IPS-NIHi7 (cell line): ENCODE measurements at regions not wholly inside any gene's neighbourhood (a gene's known extent, or its start where the extent isn't known, plus 50 kb on each side); places are given as distances from the start of the nearest gene placed in this dataset.

Source experiments
- DNase-seq: peaks from one replicate; pipeline ENCODE4 v3.0.0; 2012; ENCODE audit warnings: mixed read lengths; ENCODE audit errors: extremely low spot score

GRCh38 chr10:83164156-83164555 is 975.2 kb upstream of the GHITM start:
- no peak for DNase-seq

GRCh38 chr10:83165265-83165664 is 974.0 kb upstream of the GHITM start:
- no peak for DNase-seq

GRCh38 chr10:83166344-83166743 is 973.0 kb upstream of the GHITM start:
- peak; percentile 67 for DNase-seq

GRCh38 chr10:83167081-83167480 is 972.2 kb upstream of the GHITM start:
- DNase-seq, result no peak

- DNase-seq, result no peak
These were observed 962.4 kb upstream of the GHITM start for GRCh38 chr10:83176901-83177300.

GRCh38 chr10:83178526-83178925 is 960.8 kb upstream of the GHITM start:
- DNase-seq, result no peak

- DNase-seq, result no peak
These were observed 959.9 kb upstream of the GHITM start for GRCh38 chr10:83179371-83179770.

- DNase-seq, result no peak
These were observed 957.2 kb upstream of the GHITM start for GRCh38 chr10:83182076-83182475.

GRCh38 chr10:83184641-83185040 is 954.7 kb upstream of the GHITM start:
- no peak for DNase-seq

- no peak for DNase-seq
These were observed 948.7 kb upstream of the GHITM start for GRCh38 chr10:83190614-83191013.

GRCh38 chr10:83193026-83193425 is 946.3 kb upstream of the GHITM start:
- no peak for DNase-seq

GRCh38 chr10:83195021-83195420 is 944.3 kb upstream of the GHITM start:
- DNase-seq, result no peak

- no peak for DNase-seq
These were observed 939.9 kb upstream of the GHITM start for GRCh38 chr10:83199374-83199773.

GRCh38 chr10:83205861-83206260 is 933.4 kb upstream of the GHITM start:
- DNase-seq, result no peak

- DNase-seq, result no peak
These were observed 926.5 kb upstream of the GHITM start for GRCh38 chr10:83212632-83213334.

GRCh38 chr10:83214136-83214535 is 925.2 kb upstream of the GHITM start:
- no peak for DNase-seq

GRCh38 chr10:83218205-83218604 is 921.1 kb upstream of the GHITM start:
- peak; percentile 30 for DNase-seq

GRCh38 chr10:83222300-83222699 is 917.0 kb upstream of the GHITM start:
- no peak for DNase-seq

GRCh38 chr10:83222832-83223742 is 916.2 kb upstream of the GHITM start:
- DNase-seq, result peak; percentile 18

GRCh38 chr10:83225781-83226180 is 913.5 kb upstream of the GHITM start:
- DNase-seq, result no peak

GRCh38 chr10:83229991-83230390 is 909.3 kb upstream of the GHITM start:
- peak; percentile 17 for DNase-seq

GRCh38 chr10:83233691-83234090 is 905.6 kb upstream of the GHITM start:
- DNase-seq, result no peak

- DNase-seq, result no peak
These were observed 891.1 kb upstream of the GHITM start for GRCh38 chr10:83248106-83248631.
